ENCODE measurements at regions not wholly inside any gene's neighbourhood (a gene's known extent, or its start where the extent isn't known, plus 50 kb on each side); places are given as distances from the start of the nearest gene placed in this dataset.

GRCh38 chr14:95006479-95006878 is 150.8 kb downstream of the DICER1 start:
- no peaks in the 10 kb centered on the region for H3K36me3 ChIP-seq (ENCODE audit: low read depth)
- ATAC-seq (no peak), DNase-seq (no peak)
- H3K9me3 ChIP-seq = no peaks in the 10 kb centered on the region
- H3K4me1 ChIP-seq (ENCODE audit: low read depth) = no peaks in the 10 kb centered on the region
- intact Hi-C loops (cut with DNase I, micrococcal nuclease) = no loop called here
- no peak for TF ChIP-seq CTCF (IDR thresholded peaks at IDR 0.05)
- H3K4me3 ChIP-seq = no peak overlapping the region

GRCh38 chr14:95006051-95006450 is 151.3 kb downstream of the DICER1 start:
- no peaks in the 10 kb centered on the region for H3K4me1 ChIP-seq (ENCODE audit: low read depth)
- H3K36me3 ChIP-seq (ENCODE audit: low read depth) = no peaks in the 10 kb centered on the region
- intact Hi-C loops (cut with DNase I, micrococcal nuclease) = no loop called here
- H3K9me3 ChIP-seq = no peaks in the 10 kb centered on the region
- ATAC-seq (no peak), DNase-seq (no peak)
- TF ChIP-seq CTCF (IDR thresholded peaks at IDR 0.05) = no peak
- no peak overlapping the region for H3K4me3 ChIP-seq

- Histone ChIP-seq H3K4me1 (ENCODE audit: low read depth) (no peaks in the 10 kb centered on the region), H3K9me3 (no peaks in the 10 kb centered on the region), H3K4me3 (no peak overlapping the region), H3K36me3 (ENCODE audit: low read depth) (no peaks in the 10 kb centered on the region)
- DNase-seq (no peak), ATAC-seq (no peak)
- intact Hi-C loops (cut with DNase I, micrococcal nuclease) = no loop called here
- no peak for TF ChIP-seq CTCF (IDR thresholded peaks at IDR 0.05)
These were observed 154.0 kb downstream of the DICER1 start for GRCh38 chr14:95003099-95003960.

- DNase-seq (no peak), ATAC-seq (no peak)
- Histone ChIP-seq H3K36me3 (ENCODE audit: low read depth) (no peaks in the 10 kb centered on the region), H3K4me1 (ENCODE audit: low read depth) (no peaks in the 10 kb centered on the region), H3K4me3 (no peak overlapping the region), H3K9me3 (no peaks in the 10 kb centered on the region)
- intact Hi-C loops (cut with DNase I, micrococcal nuclease) = no loop called here
- no peak for TF ChIP-seq CTCF (IDR thresholded peaks at IDR 0.05)
These were observed 158.6 kb downstream of the DICER1 start for GRCh38 chr14:94998685-94999084.

- TF ChIP-seq CTCF (IDR thresholded peaks at IDR 0.05) = no peak
- Histone ChIP-seq H3K4me3 (no peak overlapping the region), H3K4me1 (ENCODE audit: low read depth) (no peaks in the 10 kb centered on the region), H3K9me3 (no peaks in the 10 kb centered on the region), H3K36me3 (ENCODE audit: low read depth) (no peaks in the 10 kb centered on the region)
- intact Hi-C loops (cut with DNase I, micrococcal nuclease) = no loop called here
- no peak for ATAC-seq
- no peak for DNase-seq
These were observed 159.2 kb downstream of the DICER1 start for GRCh38 chr14:94998110-94998509.
